ENCODE measurements at regions not wholly inside any gene's neighbourhood (a gene's known extent, or its start where the extent isn't known, plus 50 kb on each side); places are given as distances from the start of the nearest gene placed in this dataset.

DNA sequence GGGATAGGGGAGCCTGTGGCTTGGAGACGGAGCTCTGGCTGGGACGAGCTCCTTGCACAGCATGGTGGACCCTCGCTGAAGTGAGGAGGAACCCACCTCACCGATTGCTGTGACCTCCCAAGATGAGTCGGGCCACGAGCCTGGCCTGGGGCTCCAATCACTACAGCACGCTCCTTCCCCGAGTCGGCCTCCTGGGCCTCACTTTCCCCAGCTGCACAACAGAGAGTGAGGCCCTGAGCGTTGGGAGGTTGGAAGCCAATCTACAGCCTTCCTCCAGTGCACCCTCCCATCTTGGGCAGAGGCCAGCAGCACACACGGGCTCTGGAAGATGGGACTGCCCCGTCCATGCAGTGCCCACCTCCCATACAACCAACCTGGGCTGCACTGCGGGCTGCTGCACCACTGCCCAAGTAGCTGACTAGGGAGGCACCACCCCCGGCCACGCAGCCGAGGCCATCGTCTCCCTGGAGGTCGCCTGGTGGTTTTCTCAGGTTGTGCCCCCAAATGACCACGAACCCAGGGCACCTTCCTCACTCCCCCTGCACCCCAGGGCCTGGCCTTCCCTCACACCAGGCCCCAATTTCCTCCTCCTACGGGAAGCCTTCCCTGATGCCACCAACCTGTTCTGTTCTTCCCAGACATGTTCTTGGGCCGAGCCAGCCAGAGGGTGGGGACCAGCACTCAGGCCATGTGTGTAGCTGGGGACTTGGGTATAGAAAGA lies 152.3 kb upstream of the C14orf180 start:
- no peak for TF ChIP-seq CTCF (conservative IDR thresholded peaks at IDR 0.05; ENCODE audit: control insufficient read depth, insufficient read depth, low read depth, low read length)
- no peak overlapping the region for H3K4me3 ChIP-seq (ENCODE audit: control insufficient read depth, low read depth, low read length)
- no peak for DNase-seq (ENCODE audit: low read depth)

DNA sequence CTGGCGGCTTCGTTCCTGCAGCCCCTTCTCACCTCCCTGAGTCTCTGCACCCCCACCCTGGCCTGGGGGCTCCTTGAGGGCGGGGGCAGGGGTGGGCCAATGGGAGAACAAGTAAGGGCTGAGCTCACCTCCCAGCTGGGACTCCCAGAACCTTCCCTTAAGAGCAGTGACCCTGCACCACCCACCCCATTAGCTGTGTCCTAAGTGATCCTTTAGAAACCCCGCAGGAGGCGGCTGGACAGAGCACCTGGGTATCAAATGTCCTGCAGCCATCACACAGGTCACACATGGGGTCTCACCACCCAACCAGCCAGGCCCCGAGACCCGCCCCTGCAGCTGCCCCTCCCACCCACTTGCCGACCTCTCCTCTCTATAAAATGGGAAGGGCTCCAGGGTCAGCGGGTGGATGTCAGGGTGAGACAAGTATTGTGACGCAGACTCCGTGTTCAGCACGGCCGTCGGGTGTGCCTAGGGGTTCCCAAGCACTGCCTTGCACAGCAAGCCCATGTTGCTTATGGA lies 151.2 kb upstream of the C14orf180 start:
- no peak overlapping the region for H3K4me3 ChIP-seq (ENCODE audit: control insufficient read depth, low read depth, low read length)
- DNase-seq (ENCODE audit: low read depth): no peak
- no peak for TF ChIP-seq CTCF (conservative IDR thresholded peaks at IDR 0.05; ENCODE audit: control insufficient read depth, insufficient read depth, low read depth, low read length)

- H3K4me3 ChIP-seq (ENCODE audit: control insufficient read depth, low read depth, low read length): no peak overlapping the region
- no peak for DNase-seq (ENCODE audit: low read depth)
- TF ChIP-seq CTCF (conservative IDR thresholded peaks at IDR 0.05; ENCODE audit: control insufficient read depth, insufficient read depth, low read depth, low read length): no peak
These were observed 150.7 kb upstream of the C14orf180 start for GRCh38 chr14:104428860-104429259.

- TF ChIP-seq CTCF (conservative IDR thresholded peaks at IDR 0.05; ENCODE audit: control insufficient read depth, insufficient read depth, low read depth, low read length): no peak
- DNase-seq (ENCODE audit: low read depth): no peak
- H3K4me3 ChIP-seq (ENCODE audit: control insufficient read depth, low read depth, low read length): no peak overlapping the region
These were observed 150.2 kb upstream of the C14orf180 start for GRCh38 chr14:104429291-104429861.

GRCh38 chr14:104431351-104431928 lies 148.1 kb upstream of the C14orf180 start:
- no peak overlapping the region for H3K4me3 ChIP-seq (ENCODE audit: control insufficient read depth, low read depth, low read length)
- DNase-seq (ENCODE audit: low read depth): no peak
- TF ChIP-seq CTCF (conservative IDR thresholded peaks at IDR 0.05; ENCODE audit: control insufficient read depth, insufficient read depth, low read depth, low read length): no peak

DNA sequence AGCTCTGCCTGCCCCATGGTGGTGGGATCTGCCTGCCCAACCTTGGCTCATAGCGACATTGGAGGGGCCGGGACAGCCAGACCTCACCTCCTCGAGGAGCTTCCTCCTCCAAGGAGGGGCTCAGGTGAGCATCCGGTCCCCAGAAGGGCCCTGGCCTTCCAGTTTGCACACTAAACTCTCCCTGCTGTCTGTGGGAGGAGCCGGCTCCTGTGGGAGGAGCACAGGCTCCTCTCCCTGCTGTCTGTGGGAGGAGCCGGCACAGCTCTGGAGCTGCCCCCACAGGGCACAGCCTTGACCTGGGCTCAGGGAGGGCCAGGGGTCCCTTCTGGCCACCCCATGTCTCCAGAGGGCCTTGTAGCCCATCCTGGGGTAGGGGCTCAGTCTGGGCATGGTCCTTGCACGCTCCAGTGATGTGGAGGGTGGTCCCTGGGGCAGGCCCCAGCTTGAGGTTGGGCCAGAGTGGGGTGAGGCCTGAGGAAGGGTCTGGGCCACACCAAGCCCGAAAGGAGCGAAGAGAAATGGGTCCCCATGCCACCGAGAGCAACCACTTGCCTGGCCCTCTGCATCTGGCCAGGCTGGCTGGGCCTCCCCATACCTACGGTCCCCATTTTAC lies 147.5 kb upstream of the C14orf180 start:
- H3K4me3 ChIP-seq (ENCODE audit: control insufficient read depth, low read depth, low read length): no peak overlapping the region
- no peak for DNase-seq (ENCODE audit: low read depth)
- TF ChIP-seq CTCF (conservative IDR thresholded peaks at IDR 0.05; ENCODE audit: control insufficient read depth, insufficient read depth, low read depth, low read length): no peak
